Spleen (tissue), 11 donors: ENCODE measurements at regions not wholly inside any gene's neighbourhood (a gene's known extent, or its start where the extent isn't known, plus 50 kb on each side); places are given as distances from the start of the nearest gene placed in this dataset.

Experiments used
- DNase-seq: peaks from one replicate; pipeline ENCODE4 v3.0.0-alpha.2; 2020
- H3K27ac ChIP-seq, 8 donors: fragments of 200-600 bp; sonication (generic) in 7 of 8; 1 replicate in 4 of 8; 2 replicates in 4 of 8; pipeline versions ENCODE4 v1.5.0 to v1.8.0; 2016 to 2021; ENCODE audit warnings: inconsistent platforms in 4 of 8, mild to moderate bottlenecking in 4 of 8, moderate library complexity in 1 of 8
- H3K27me3 ChIP-seq, 7 donors: fragments of 200-600 bp; sonication (generic) in 6 of 7; replicated peaks in 1 of 7; 1 replicate in 4 of 7; 2 replicates in 3 of 7; pipeline versions ENCODE4 v1.5.0 to v1.8.0; 2016 to 2021; ENCODE audit warnings: inconsistent platforms in 3 of 7, mild to moderate bottlenecking in 1 of 7
- H3K36me3 ChIP-seq, 6 donors: fragments of 200-600 bp; sonication (generic) in 5 of 6; 1 replicate in 4 of 6; 2 replicates in 2 of 6; pipeline versions ENCODE4 v1.5.0 to v1.8.0; 2016 to 2021; ENCODE audit warnings: inconsistent platforms in 2 of 6
- H3K4me1 ChIP-seq, 6 donors: fragments of 200-600 bp; sonication (generic) in 5 of 6; 1 replicate in 3 of 6; 2 replicates in 3 of 6; pipeline versions ENCODE4 v1.5.0 to v1.8.0; 2016 to 2021; ENCODE audit warnings: inconsistent platforms in 3 of 6
- H3K4me3 ChIP-seq, 8 donors: fragments of 200-600 bp; sonication (generic) in 7 of 8; 1 replicate in 4 of 8; 2 replicates in 4 of 8; pipeline versions ENCODE4 v1.5.0 to v1.8.0; 2016 to 2021; ENCODE audit warnings: inconsistent platforms in 4 of 8, mild to moderate bottlenecking in 4 of 8, moderate library complexity in 2 of 8
- H3K9me3 ChIP-seq, 8 donors: fragments of 200-600 bp; sonication (generic) in 7 of 8; 1 replicate in 4 of 8; 2 replicates in 4 of 8; pipeline versions ENCODE4 v1.5.0 to v1.8.0; 2016 to 2021; ENCODE audit warnings: inconsistent platforms in 4 of 8
- POLR2A ChIP-seq, 3 donors: fragments of 450-650 bp; IDR thresholded peaks; one replicate each; pipeline ENCODE4 v1.5.1; 2017; ENCODE audit warnings: antibody characterized with exemption in 3 of 3, mild to moderate bottlenecking in 1 of 3
- POLR2AphosphoS5 ChIP-seq, 3 donors: sonication (generic); formaldehyde crosslinking; IDR thresholded peaks; one replicate each; pipeline ENCODE4 v1.5.1; 2017; ENCODE audit warnings: antibody characterized with exemption in 3 of 3
- WGBS, 5 donors: extraction: QIAGEN DNeasy Blood & Tissue Kit in 3 of 5; methylation state at CpG; one replicate each; pipeline versions ENCODE4 v1.1.5 to v1.1.7; 2013 to 2018; 5-methylcytosine and 5-hydroxymethylcytosine counted together
- intact Hi-C: fragments of 100-400 bp; cut with DNase I; formaldehyde crosslinking; loops from one replicate; pipeline ENCODE4 v1.15.0; 2023; ENCODE audit warnings: low total_unique reads
- TF ChIP-seq, protein P1 (sequence below), 11 experiments: fragments of 200-600 bp in 7 of 11; fragments of 450-650 bp in 4 of 11; sonication (generic) in 4 of 11; IDR thresholded peaks in 8 of 11; conservative IDR thresholded peaks in 3 of 11; 1 replicate in 7 of 11; 2 replicates in 4 of 11; pipeline versions ENCODE4 v1.4.0 to v1.8.0; 2016 to 2021; ENCODE audit warnings: antibody characterized with exemption in 11 of 11, inconsistent platforms in 4 of 11, mild to moderate bottlenecking in 1 of 11
- donor health status: healthy with polysubstance abuse.
- donor health status: DM: no; HTN: no; CAD: no; lungs with moderate emphysema.
- donor health status: DM: no; HTN: no; CAD: no.
- donor health status: Bipolar disorder and iron deficiency.
- donor health status: healthy.
- donor health status: DM: no; HTN: no; CAD: no.
- donor health status: DM: yes; HTN: yes; CAD: no.

DNA sequence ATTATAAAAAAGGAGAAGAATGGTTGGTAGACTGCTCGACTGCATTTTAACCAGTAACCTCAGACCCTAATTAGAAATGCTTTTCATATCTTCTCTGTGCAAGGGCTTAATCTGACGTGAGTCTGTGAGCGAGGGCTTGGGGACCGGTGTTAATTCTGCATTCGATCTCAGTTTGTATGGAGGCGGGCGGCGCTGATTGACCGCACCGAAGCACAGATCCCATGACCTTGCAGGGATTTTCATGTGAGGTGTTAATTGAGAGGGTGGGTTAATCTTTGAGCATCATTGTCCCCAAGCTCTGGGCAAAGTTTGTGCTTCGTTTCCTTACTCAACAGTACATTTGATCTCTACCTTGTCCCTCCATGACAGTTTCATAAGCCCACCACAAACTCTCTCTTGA, 250.9 kb downstream of the NR2F2 start:
- peaks cover 0 to 10% (median 0%) of the 10 kb centered on the region in 6 donors for H3K4me1 ChIP-seq
- no peak overlapping the region for H3K27ac ChIP-seq
- intact Hi-C loops: no loop called here
- TF ChIP-seq POLR2A (IDR thresholded peaks at IDR 0.05) (no peak), POLR2AphosphoS5 (IDR thresholded peaks at IDR 0.05) (no peak)
- TF ChIP-seq, protein P1, sequence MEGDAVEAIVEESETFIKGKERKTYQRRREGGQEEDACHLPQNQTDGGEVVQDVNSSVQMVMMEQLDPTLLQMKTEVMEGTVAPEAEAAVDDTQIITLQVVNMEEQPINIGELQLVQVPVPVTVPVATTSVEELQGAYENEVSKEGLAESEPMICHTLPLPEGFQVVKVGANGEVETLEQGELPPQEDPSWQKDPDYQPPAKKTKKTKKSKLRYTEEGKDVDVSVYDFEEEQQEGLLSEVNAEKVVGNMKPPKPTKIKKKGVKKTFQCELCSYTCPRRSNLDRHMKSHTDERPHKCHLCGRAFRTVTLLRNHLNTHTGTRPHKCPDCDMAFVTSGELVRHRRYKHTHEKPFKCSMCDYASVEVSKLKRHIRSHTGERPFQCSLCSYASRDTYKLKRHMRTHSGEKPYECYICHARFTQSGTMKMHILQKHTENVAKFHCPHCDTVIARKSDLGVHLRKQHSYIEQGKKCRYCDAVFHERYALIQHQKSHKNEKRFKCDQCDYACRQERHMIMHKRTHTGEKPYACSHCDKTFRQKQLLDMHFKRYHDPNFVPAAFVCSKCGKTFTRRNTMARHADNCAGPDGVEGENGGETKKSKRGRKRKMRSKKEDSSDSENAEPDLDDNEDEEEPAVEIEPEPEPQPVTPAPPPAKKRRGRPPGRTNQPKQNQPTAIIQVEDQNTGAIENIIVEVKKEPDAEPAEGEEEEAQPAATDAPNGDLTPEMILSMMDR (IDR thresholded peaks at IDR 0.05 in 8 of 11, conservative IDR thresholded peaks at IDR 0.05 in 3 of 11): no peak
- no peak overlapping the region for H3K4me3 ChIP-seq
- no peaks in the 10 kb centered on the region for H3K27me3 ChIP-seq
- WGBS, 5 donors: 88 to 93% (median 91%) methylated on average over 11 of the region's 11 CpGs
- H3K9me3 ChIP-seq: no peaks in the 10 kb centered on the region
- DNase-seq: no peak
- H3K36me3 ChIP-seq: no peaks in the 10 kb centered on the region

- WGBS, 5 donors: 63 to 88% (median 73%) methylated on average over 11 of the region's 11 CpGs
- intact Hi-C loops: no loop called here
- TF ChIP-seq POLR2A (IDR thresholded peaks at IDR 0.05) (no peak), POLR2AphosphoS5 (IDR thresholded peaks at IDR 0.05) (no peak)
- TF ChIP-seq, protein P1 (IDR thresholded peaks at IDR 0.05 in 8 of 11, conservative IDR thresholded peaks at IDR 0.05 in 3 of 11): no peak
- no peak for DNase-seq
- H3K36me3 ChIP-seq: no peaks in the 10 kb centered on the region
- no peaks in the 10 kb centered on the region for H3K9me3 ChIP-seq
- H3K4me3 ChIP-seq: no peak overlapping the region
- H3K4me1 ChIP-seq: peaks cover 0 to 11% (median 0%) of the 10 kb centered on the region in 6 donors
- no peaks in the 10 kb centered on the region for H3K27me3 ChIP-seq
- H3K27ac ChIP-seq: no peak overlapping the region
Observed at GRCh38 chr15:96582473-96582872, 252.0 kb downstream of the NR2F2 start.

GRCh38 chr15:96583671-96584070, 253.2 kb downstream of the NR2F2 start:
- Histone ChIP-seq H3K36me3 (no peaks in the 10 kb centered on the region), H3K9me3 (no peaks in the 10 kb centered on the region), H3K4me3 (no peak overlapping the region), H3K27ac (no peak overlapping the region), H3K4me1 (peaks cover 0 to 11% (median 0%) of the 10 kb centered on the region in 6 donors), H3K27me3 (no peaks in the 10 kb centered on the region)
- 81 to 88% (median 86%) methylated on average over 2 of the region's 2 CpGs for WGBS, 5 donors
- intact Hi-C loops: no loop called here
- DNase-seq: no peak
- no peak for TF ChIP-seq POLR2A (IDR thresholded peaks at IDR 0.05)
- no peak for TF ChIP-seq POLR2AphosphoS5 (IDR thresholded peaks at IDR 0.05)

- 46 to 56% (median 52%) methylated on average over 9 of the region's 9 CpGs for WGBS, 5 donors
- Histone ChIP-seq H3K4me1 (peaks cover 0 to 11% (median 0%) of the 10 kb centered on the region in 6 donors), H3K9me3 (no peaks in the 10 kb centered on the region), H3K4me3 (no peak overlapping the region), H3K27me3 (no peaks in the 10 kb centered on the region), H3K36me3 (no peaks in the 10 kb centered on the region), H3K27ac (no peak overlapping the region)
- no peak for DNase-seq
- intact Hi-C loops: no loop called here
- TF ChIP-seq POLR2AphosphoS5 (IDR thresholded peaks at IDR 0.05): no peak
- TF ChIP-seq, protein P1 (IDR thresholded peaks at IDR 0.05 in 8 of 11, conservative IDR thresholded peaks at IDR 0.05 in 3 of 11): no peak
- no peak for TF ChIP-seq POLR2A (IDR thresholded peaks at IDR 0.05)
Observed at GRCh38 chr15:96585484-96586386, 255.2 kb downstream of the NR2F2 start.
